ENCODE measurements at regions not wholly inside any gene's neighbourhood (a gene's known extent, or its start where the extent isn't known, plus 50 kb on each side); places are given as distances from the start of the nearest gene placed in this dataset.

DNA sequence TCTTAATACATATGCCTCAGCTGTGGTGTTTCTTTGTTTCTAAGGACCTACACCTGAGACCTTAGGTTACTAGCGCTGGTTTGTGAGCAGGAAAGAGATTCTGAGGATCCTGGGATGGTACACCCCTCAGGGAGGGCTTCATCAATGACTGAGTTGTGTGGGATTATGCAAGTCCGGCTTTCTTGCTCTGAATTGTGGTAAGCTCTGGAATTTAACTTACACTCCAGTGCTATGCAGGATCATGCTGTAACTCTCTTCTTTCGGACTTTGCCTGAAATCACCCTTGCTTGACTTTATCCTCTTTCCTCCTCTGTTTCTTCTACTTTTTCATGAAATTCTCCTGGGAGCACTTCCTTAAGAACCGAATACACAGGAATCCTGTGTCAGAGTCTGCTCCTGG is 431.5 kb upstream of the BOD1L1 start:
- DNase-seq (ENCODE audit: low read depth, low spot score) = no peak
- no peak overlapping the region for H3K4me3 Mint-ChIP-seq
- no peak overlapping the region for H3K27ac Mint-ChIP-seq (ENCODE audit: unreplicated experiment)
- peaks cover 3% of the 10 kb centered on the region for H3K9me3 Mint-ChIP-seq
- no peaks in the 10 kb centered on the region for H3K36me3 Mint-ChIP-seq (ENCODE audit: low read depth)
- no peaks in the 10 kb centered on the region for H3K27me3 Mint-ChIP-seq (ENCODE audit: low read depth)
- H3K4me1 Mint-ChIP-seq = no peaks in the 10 kb centered on the region
- TF ChIP-seq, protein P1, sequence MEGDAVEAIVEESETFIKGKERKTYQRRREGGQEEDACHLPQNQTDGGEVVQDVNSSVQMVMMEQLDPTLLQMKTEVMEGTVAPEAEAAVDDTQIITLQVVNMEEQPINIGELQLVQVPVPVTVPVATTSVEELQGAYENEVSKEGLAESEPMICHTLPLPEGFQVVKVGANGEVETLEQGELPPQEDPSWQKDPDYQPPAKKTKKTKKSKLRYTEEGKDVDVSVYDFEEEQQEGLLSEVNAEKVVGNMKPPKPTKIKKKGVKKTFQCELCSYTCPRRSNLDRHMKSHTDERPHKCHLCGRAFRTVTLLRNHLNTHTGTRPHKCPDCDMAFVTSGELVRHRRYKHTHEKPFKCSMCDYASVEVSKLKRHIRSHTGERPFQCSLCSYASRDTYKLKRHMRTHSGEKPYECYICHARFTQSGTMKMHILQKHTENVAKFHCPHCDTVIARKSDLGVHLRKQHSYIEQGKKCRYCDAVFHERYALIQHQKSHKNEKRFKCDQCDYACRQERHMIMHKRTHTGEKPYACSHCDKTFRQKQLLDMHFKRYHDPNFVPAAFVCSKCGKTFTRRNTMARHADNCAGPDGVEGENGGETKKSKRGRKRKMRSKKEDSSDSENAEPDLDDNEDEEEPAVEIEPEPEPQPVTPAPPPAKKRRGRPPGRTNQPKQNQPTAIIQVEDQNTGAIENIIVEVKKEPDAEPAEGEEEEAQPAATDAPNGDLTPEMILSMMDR (conservative IDR thresholded peaks at IDR 0.05) = no peak

DNA sequence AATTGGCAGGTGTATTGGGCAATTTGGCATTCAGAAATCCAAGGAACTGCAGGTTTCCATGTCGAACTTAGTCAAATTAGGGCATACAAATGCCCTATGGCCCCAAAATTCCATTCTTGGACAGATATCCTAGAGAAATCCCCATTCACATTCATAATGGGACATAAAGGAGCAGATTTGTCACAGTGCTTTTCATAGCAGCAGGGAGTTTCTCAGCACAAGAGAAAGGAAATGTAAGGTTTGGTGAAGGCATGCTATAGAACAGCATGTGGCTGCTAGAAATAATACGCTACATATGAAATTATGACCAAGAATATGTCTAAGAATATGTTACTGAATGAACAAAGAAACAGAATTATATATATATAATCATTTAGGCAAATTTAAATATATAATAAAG is 437.5 kb upstream of the BOD1L1 start:
- peaks cover 7% of the 10 kb centered on the region for H3K27me3 Mint-ChIP-seq (ENCODE audit: low read depth)
- H3K36me3 Mint-ChIP-seq (ENCODE audit: low read depth) = no peaks in the 10 kb centered on the region
- no peak overlapping the region for H3K4me3 Mint-ChIP-seq
- H3K27ac Mint-ChIP-seq (ENCODE audit: unreplicated experiment) = no peak overlapping the region
- DNase-seq (ENCODE audit: low read depth, low spot score) = no peak
- peaks cover 3% of the 10 kb centered on the region for H3K9me3 Mint-ChIP-seq
- TF ChIP-seq, protein P1 (conservative IDR thresholded peaks at IDR 0.05) = no peak
- H3K4me1 Mint-ChIP-seq = peaks cover 15% of the 10 kb centered on the region

DNA sequence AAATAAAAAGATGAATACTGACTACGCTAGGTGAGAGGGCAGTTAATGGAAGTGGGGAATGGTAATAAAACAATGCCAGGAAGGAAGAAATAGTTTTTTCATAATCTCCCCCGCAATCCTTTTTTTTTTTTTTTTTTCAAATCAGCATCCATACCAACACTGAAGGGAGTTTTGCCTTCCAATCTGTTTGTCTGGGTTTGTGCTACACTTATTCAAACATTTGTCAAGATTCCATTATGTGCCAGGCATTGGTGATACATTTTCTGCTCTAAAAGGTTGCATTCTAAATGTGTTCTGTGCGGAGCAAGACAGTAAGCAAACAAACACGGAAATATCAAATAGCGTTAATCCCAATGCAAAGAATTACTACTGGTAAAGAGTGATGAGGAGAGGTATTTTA is 437.9 kb upstream of the BOD1L1 start:
- Mint-ChIP-seq H3K4me3 (no peak overlapping the region), H3K9me3 (peaks cover 3% of the 10 kb centered on the region), H3K36me3 (ENCODE audit: low read depth) (no peaks in the 10 kb centered on the region), H3K4me1 (peaks cover 15% of the 10 kb centered on the region), H3K27ac (ENCODE audit: unreplicated experiment) (no peak overlapping the region), H3K27me3 (ENCODE audit: low read depth) (peaks cover 7% of the 10 kb centered on the region)
- TF ChIP-seq, protein P1 (conservative IDR thresholded peaks at IDR 0.05) = no peak
- DNase-seq (ENCODE audit: low read depth, low spot score) = no peak

DNA sequence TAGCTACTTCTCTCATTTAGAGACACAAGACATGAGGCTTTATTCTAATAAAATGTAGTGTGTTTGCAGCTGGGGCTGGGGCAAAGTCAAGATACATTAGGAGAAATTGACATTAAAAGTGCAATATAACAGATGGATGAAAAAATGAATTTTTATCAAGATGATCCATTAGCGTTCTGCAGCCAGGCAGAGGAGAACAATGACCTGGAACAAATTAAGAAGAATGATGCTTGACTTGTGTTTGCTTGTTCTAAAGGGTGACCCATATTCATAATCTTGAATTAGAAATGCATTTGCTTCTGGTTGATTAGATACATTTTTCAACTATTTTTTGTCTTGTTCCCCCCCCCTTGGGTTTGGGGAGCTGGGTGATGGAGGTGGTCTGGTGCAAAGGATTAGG is 439.5 kb upstream of the BOD1L1 start:
- Mint-ChIP-seq H3K4me1 (peaks cover 15% of the 10 kb centered on the region), H3K9me3 (no peaks in the 10 kb centered on the region), H3K27me3 (ENCODE audit: low read depth) (peaks cover 7% of the 10 kb centered on the region), H3K27ac (ENCODE audit: unreplicated experiment) (no peak overlapping the region), H3K4me3 (no peak overlapping the region), H3K36me3 (ENCODE audit: low read depth) (no peaks in the 10 kb centered on the region)
- TF ChIP-seq, protein P1 (conservative IDR thresholded peaks at IDR 0.05) = no peak
- DNase-seq (ENCODE audit: low read depth, low spot score) = no peak

DNA sequence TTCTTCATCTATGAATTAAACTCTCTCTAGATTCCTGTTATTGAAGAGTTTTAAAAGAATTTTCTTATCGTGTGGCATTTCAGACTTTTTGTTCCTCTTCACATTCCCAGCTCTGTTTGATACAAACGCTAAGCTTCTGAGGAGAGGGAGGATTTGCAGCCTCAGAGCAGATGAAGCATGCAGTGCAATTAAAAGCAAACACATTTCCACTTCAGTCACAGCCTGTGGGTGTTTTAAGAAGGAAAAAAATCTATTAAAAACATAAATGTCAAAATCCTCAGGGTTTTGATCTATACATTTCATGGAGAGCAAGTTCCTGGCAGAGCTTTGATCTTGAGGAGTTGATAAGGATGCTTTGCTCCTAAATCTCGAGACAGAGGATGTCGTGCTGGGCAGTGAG is 442.4 kb upstream of the BOD1L1 start:
- Mint-ChIP-seq H3K4me1 (peaks cover 9% of the 10 kb centered on the region), H3K27ac (ENCODE audit: unreplicated experiment) (no peak overlapping the region)
- DNase-seq (ENCODE audit: low read depth, low spot score) = no peak

More for the DNA sequence above, 442.4 kb upstream of the BOD1L1 start:
- Mint-ChIP-seq H3K4me3 (no peak overlapping the region), H3K36me3 (ENCODE audit: low read depth) (peaks cover 8% of the 10 kb centered on the region), H3K9me3 (peaks cover 14% of the 10 kb centered on the region), H3K27me3 (ENCODE audit: low read depth) (peaks cover 7% of the 10 kb centered on the region)
- TF ChIP-seq, protein P1 (conservative IDR thresholded peaks at IDR 0.05) = no peak
